CD4-positive, alpha-beta T cell treated with Interleukin-6 for 4 hours (primary cell): ENCODE measurements at regions not wholly inside any gene's neighbourhood (a gene's known extent, or its start where the extent isn't known, plus 50 kb on each side); places are given as distances from the start of the nearest gene placed in this dataset.

Source experiments
- DNase-seq: peaks from one replicate; pipeline ENCODE4 v3.0.0-alpha.2; 2020; ENCODE audit warnings: mixed read lengths

DNA sequence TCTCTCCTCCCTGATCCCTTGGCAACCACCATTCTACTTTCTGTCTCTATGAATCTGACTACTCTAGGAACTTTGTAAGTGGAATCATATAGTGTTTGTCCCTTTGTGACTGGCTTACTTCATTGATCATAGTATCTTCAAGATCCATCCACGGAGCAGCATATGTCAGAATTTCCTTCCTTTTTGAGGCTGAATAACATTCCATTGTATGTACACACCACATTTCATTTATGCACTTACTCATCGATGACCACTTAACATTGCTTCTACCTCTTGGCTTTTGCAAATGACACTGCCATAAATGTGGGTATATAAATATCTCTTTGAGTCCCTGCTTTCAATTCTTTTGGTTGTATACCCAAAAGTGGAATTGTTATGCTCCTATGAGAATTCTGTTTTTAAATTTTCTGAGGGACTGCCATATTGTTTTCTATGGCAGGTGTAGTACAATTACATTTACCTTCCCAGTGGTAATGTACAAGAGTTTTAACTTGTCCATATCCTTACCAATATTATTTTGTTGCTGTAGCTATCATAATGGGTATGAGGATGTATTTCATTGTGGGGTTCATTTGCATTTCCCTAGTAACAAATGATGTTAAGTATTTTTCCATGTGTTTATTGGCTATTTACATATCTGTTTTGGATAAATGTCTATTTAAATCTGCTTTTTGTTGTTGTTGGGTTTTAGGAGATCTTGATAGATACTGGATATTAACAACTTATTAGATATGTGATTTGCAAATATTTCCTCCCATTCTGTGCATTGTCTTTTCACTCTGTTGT lies 466.1 kb downstream of the C4orf33 start:
- DNase-seq: no peak

DNA sequence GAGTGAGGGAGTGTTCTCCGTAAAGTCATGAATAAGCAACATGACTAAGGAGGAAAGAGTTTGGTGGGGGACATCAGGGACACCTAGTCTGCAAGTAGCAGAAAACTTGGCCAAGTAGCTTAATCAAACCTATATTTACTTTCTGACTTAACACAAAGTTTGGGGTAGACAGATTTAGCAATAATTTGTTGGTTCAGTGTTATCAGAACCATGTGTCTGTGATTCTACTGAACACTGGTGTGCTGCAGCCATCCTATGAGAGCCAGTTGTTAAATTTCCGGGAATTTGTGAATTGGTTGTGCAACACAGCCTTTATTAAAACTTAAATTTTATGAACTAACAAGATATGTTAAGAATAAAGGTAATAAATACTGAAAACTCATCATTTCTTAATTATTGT lies 469.3 kb downstream of the C4orf33 start:
- no peak for DNase-seq

DNA sequence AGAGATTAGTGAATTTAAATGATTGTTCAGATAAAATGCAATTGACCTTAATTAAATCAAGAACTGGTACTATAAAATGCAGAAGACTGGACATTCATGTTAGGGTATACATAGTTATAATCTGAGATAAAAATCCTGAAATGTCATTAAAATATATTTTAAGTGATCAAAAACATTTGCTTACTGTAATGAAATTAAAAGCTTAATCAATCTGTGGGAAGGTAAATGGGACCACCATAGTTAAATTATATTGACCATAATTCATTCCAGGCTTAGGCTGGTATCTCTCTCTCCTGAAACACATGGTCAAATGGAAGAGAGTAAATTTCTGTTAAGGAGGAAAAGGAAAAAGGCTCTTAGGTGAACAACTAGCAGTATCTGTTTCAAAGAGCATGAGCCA lies 474.4 kb downstream of the C4orf33 start:
- DNase-seq: no peak

DNA sequence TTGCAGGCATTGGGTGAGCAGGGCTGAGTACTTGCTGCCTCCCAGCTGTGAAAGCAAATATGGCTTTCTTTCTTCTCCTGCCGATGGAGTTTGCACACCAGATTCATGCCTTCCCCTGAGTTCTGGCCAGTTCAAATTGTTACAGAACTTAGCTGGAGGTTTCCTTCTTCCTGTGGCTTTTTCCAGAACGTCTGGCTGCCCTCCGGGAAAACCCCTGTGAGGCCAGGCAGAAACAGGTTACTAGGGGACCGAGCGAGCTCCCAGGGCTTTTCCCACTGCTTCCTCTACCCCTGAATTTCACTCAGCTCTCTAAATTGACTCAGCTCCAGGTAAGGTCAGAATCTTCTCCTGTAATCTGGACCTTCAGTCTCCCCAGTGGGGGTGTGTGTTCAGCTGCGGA lies 482.4 kb downstream of the C4orf33 start:
- DNase-seq: no peak

DNA sequence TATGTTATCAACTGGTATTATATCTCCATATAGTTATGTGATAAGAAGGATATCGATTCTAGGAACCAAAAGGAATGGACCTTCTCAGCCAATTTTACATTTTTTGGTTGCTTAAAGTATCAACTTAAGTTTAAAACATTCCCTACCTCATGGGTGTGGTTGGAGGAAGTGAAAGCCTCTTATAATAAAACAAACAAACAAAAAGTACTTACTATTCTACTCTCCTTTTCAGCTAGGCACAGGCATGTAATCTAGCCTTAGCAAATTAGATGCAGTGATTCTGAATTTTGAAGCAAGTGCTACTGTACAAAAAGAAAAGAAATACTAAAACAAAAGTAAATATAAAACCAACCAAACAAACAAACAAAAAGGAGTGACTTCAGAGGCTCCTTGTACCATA lies 485.4 kb downstream of the C4orf33 start:
- no peak for DNase-seq

DNA sequence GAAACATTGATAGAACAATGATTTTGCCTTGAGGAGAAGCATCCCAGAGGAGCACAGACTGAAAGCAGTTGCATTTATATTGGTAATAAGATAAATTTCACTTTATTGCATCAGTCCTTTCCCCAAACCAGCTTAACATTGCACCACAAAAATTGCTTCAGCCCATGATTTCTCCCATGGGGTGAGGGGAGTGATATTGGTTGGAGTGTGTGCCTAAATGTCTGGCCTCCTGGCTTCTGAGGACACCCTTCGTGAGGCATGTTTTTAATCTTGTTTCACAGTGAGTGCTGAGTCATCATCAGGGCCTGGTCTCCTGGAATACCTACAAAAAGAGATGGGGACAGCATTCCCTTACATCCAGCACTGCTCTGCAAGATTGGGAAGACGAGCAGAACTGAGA lies 487.9 kb downstream of the C4orf33 start:
- DNase-seq: no peak

DNA sequence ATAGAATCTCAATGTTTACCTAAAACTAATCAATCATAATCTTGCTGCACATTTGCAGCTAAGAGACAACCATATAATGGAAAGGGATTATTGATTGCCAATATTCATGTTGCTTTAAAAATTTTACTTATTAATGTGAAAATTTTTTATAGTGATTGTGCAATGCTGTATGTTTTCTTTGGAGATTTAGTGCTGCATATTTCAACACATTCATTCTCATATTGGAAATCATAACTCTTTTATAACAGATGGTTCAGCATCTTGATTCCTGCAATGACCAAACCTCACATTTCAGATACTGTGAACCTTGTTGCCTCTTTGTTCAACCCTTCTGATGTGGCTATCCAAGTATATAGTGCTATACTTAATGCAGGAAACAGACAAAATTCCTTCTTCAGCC lies 502.6 kb downstream of the C4orf33 start:
- no peak for DNase-seq

DNA sequence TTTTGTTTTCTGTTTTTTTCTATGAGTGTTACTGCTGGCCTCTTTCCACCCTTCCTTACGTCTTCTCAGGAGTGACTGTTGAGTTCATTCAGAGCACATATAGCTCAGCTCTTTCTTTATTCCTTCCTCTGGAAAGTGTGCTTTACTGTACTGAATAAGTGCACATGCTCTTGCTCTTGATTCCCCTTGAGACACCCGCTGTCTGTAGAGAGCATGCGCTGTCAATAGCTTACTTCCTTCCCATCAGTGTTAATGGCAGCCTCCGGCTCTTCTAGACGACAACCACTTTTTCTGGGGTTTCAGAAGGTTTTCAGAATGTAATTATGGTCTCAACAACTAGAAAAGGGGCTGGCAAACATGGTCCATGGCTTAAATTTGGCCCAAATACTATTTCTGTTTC lies 504.9 kb downstream of the C4orf33 start:
- DNase-seq: no peak

DNA sequence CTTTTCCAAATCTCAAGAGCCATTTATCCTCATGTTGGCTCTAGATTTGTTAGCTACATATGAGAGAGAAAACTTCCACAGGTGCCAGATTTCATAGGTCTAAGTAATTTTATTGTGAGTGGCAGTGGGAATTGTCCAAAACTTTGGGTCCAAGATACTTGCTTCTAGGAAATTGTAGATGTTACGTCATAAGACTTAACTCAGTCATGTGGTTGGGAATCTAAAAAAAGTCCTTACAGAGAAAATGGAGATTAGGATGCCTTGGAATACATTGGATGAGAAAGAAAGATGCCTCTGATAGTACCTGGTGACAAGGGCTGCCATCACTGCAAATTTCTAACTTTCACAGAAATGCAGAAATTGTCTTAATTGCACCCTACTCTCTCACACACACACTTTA lies 506.5 kb downstream of the C4orf33 start:
- no peak for DNase-seq

DNA sequence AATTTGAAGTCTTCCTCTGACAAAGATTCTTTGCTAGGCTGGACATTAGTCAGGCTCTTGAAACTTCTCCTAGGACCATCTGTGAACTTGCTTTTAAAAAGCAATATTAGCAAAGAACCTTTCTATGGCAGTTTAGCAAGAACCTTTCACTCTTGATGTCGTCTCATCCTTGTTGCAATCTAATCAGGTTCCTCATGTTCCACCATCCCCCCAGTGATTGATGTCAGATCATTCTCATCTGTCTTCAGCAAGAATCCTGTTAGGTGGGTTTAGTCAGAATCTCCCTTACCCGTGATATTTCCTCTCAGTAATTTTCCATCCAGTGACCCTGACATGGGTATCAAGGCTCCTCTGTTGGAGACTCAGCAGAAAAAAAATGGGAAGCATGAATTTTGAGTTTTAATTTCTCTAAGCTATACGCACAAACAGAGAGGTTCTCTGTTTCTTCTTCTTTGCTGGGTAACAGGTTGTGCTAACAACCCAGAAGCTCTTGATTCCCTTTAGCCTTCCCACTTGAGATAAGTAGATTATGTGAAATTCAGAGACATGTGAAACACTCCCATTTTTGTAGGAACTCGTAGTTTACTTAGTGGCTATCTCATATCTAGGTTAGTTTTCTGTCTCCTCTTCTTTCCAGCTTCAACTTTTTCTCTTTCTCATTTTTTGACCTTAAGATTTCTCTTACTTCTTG lies 507.4 kb downstream of the C4orf33 start:
- no peak for DNase-seq

DNA sequence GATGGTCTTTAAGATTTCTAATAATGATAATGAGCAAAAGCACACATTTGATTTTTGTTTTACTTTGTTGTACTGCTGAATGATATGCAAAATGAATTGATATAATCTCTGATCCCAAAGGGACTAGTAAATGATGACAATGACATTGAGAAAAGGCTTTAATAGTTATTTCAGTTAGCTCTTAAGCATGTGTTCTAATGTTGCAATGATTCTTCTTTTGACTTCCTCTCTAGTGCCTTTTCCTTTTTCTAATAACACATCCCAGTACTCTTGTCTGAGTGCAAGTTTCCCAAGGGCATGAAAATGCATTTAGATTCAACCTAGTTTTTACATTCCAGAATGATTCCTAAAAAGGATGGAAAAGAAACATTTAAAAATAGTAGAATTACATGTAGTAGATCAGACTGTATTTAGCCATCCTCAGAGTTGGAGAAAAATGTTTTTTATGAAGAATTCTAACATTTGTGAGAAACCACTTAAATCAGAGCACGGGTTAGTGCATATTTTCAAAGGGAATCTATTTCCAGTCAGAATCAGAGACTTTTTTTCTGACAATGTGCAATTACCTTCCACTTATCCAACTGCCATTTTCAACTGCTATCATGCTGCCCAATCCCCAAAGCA lies 508.8 kb downstream of the C4orf33 start:
- DNase-seq: no peak

DNA sequence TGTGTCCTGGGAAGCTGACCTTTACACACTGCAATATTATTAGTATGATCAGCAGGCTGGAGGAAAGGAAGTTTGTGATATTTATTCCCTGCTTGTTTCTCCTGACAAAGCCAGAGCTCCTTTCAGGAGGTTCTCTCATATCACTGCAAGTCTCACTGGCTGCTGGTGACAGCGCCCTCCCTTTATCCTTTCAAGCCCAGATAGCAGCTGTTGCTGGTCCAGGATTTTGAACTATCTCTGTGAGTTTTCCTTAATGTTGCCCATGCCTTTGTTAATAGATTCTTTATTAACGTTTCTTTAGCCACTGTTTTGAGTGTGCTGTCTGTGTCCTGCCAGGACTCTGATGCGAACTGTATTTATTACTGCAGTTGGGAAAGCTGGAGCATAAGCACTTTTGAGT lies 518.7 kb downstream of the C4orf33 start:
- DNase-seq: no peak

DNA sequence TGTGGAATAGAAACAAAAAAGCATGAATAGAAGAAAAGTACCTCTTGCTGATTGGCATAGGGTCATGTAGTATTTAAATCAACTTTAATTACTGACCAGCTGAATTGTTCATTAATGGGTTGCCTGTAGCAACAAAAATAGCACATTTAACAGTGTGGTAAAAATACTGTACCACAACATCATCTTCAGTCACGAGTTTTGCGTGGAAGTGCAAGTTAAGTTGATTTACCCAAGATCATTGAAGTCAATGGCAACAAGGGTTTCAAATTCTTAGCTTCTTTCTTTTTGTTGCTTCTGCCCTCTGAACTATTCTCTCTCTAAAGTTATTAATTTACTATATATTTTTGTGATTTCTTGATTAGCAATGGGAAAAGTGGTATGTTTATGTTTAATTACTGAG lies 526.6 kb downstream of the C4orf33 start:
- DNase-seq: no peak

DNA sequence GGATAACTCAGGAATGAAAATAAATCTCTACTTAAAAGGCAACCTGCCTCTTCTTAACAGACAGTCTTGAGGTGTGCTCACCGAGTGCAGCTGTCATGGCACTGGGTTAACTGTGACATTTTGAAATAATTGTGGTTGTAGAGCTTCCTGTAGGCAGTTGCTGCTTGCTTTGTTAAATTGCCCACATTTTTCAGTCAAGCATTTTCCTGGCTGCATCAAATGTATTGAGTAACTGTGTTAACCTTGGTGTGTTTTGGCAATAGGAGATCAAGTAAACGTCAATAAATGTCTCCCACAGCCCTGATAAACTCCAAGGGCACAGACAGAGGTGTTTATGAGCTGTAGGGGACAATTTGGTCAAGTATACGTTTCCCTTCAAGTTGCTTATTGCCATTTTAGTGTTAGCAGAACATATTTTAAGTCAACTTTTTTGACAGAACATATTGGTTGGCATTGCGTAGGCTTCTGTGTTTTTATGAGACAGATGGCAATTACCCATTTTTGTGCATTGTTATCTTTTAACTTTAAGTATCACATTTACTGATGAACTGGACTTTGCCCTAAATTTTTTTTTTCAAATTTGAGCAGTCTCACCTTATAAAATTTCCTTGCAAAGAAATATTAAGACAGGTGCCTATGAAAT lies 527.4 kb downstream of the C4orf33 start:
- DNase-seq: no peak

DNA sequence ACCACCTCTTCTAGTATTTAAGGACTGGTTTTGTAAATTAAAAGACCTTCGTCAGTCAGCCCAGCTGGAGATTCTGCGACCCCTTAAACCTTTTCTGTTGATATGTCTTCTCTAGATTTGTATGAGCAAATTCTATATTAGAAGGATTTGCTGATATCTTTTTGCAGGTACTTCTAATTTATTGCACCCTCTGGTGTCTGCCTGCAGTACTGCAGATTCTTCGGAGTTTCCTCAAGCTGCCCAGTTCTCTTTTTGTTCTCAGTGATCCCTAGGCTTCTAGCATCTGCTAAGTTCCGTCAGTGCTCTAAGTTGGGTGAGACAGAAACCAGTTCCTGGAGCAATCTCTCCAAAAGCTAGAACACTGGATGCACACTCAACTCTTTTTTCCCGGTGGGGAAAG lies 545.2 kb downstream of the C4orf33 start:
- DNase-seq: peak; percentile 44

DNA sequence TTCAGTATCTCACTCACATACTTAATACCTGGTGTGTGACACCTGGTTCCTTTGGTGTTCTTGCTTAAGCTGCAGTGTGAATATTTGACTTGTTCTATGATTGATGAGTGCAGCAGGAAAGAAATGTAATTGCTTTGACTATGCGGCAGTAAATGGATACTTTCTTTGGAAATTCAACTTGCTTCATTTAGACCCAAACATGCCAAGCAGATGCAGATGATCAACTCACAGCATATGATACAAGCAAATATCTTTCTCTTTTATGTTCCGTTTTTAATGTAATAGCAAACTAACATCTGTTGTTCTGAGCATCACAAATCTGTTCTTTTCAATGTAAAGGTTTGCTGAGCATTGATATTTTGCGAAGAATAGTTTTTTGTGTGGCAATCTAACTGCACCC lies 549.5 kb downstream of the C4orf33 start:
- DNase-seq: no peak

DNA sequence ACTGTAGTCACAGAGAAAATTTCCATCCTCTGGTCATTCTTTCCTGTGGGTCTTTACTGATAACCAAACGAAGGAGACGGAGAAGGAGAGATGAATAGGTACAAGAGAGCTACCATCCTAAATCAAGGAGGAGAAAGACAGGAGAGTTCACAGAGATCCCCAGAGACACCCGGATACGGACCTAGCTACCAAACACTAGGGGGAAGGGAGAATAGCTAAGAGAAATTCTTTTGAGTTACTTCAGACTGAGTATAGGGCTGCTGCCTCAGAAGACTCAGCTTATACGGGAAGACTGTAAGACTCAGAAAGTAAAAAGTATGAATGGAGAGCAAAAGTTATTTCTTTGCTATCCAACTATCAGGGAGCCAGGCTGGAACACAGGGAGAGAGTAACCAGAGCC lies 572.1 kb downstream of the C4orf33 start:
- DNase-seq: no peak

DNA sequence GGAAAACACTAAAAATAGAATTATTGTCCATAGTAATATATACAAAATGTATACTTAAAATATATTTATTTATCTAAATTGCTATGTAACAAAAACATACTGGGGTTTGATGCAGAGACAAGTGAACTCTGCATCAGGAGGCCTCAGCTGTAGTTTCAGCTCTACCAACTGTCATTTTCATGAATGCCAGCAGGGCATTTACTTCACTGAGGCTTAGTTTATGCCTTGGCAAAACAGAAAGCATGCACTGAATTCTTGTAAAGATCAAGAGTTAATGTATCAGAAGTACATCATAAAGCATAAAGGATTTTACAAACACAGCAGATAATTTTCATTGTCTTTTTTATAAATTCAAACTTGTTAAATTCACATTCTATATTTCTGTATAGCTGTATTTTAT lies 577.0 kb downstream of the C4orf33 start:
- DNase-seq: no peak

DNA sequence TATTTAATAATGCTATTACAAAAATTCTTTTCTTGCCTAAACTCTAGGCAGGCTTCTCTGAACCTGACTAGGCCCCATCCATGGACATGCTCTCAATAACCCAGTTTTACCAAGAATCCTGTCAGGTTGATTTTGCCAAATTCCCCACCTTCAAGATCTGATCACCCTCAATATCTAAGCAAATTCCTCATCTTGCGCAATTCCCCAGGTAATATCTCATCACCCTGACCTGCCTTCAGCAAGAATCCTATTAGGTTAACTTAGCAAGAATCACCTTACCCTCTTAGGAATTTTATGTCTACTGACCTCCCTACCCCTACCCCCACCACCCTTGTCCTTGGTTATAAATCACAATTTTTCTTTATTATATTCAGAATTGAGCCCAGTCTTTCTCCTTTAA lies 579.1 kb downstream of the C4orf33 start:
- DNase-seq: no peak

DNA sequence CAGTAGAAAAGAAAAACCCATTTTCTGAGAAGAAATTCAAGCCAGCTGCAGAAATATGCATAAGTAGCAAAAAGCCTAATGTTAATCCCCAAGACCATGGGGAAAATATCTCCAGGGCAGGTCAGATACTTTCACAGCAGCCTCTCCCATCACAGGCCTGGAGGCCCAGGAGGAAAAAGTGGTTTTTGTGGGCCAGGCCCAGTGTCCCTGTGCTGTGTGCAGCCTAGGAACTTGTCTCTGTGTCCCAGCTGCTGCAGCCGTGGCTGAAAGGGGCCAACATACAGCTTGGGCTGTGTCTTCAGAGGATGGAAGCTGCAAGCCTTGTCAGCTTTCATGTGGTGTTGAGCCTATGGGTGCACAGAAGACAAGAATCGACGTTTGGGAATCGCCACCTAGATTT lies 581.0 kb downstream of the C4orf33 start:
- DNase-seq: no peak

DNA sequence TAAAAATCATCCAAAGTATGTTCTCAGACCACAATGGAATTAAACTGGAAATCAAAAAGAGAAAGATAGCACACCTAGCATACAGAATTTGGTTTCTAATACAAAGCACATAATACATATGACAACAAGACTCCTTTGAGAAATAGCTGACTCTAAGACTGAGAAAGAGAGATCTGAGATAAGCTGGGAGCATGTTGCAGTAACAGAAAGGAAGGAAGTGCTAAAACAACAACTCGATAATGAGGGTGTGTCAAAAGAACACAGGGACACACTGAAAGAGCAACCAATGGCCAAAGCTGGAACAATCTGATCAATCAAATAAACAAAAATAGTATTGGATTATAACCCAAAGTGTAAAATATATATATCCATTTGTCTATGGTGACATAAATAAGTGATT lies 586.6 kb downstream of the C4orf33 start:
- DNase-seq: no peak

DNA sequence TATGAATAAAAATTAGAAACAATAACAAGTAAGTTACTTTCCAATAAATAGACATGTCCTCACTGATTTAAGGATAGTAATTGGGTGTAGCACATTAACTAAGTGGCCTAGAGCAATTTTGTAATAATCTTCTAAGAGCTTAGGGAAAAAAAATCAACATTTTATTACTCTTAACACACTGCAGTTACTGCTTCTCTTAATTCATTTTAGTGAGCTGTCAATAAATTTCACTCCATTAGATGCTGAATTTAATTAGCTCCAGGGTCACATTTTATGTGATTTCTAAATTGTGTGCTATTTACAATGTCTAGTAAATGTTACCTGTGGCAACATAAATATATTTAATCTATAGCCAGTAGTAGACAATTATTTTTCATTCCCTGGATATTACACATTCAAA lies 612.0 kb downstream of the C4orf33 start:
- no peak for DNase-seq

DNA sequence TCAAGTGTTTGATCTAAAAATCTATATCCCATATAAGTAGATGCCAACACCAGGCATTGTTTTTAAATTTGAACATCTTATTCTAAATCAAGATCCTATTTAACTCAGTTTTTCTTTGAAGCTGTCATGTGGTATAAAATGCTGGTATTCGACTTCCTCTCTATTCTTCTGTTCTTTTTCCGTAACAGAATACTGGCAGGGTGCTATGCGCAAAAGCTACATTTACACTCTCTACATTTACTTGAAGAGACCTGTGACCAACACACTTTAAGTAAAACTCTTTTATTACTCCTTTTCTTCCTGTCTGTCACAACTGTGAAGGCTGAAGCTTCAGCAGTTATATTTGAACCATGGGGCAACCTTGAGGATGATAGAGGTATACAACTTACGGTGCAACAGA lies 612.8 kb downstream of the C4orf33 start:
- no peak for DNase-seq

DNA sequence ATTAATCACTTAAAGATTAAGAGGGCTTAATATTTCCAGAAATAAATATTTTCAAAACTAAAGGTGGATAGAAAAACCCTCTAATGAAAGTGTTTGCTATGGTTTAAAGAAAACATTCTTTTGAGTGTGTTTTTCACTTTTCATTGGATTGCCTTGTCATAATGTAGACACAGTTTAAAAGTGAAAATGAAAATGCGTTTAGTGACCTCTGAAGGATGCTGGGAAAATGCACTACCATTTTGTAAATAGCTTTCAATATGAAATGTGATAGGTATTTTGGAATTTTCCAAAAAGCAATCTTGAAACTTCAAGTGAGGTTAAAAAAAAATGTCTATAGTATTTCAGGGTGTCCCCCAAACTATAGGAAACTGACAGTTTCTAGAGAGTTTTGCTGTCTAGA lies 642.2 kb downstream of the C4orf33 start:
- DNase-seq: no peak
